Tongue (tissue), 1 donor: ENCODE measurements at regions not wholly inside any gene's neighbourhood (a gene's known extent, or its start where the extent isn't known, plus 50 kb on each side); places are given as distances from the start of the nearest gene placed in this dataset.
A peak's percentile ranks its signal among the peaks of the same experiment; 100 is the strongest.
"Not testable (repeated sequence)": the region's sequence is repeated elsewhere in the genome, so short reads cannot be mapped to it uniquely, and the experiment has no call there.

Experiments
- DNase-seq: peaks from one replicate; pipeline ENCODE4 v3.0.0-alpha.2; 2015

DNA sequence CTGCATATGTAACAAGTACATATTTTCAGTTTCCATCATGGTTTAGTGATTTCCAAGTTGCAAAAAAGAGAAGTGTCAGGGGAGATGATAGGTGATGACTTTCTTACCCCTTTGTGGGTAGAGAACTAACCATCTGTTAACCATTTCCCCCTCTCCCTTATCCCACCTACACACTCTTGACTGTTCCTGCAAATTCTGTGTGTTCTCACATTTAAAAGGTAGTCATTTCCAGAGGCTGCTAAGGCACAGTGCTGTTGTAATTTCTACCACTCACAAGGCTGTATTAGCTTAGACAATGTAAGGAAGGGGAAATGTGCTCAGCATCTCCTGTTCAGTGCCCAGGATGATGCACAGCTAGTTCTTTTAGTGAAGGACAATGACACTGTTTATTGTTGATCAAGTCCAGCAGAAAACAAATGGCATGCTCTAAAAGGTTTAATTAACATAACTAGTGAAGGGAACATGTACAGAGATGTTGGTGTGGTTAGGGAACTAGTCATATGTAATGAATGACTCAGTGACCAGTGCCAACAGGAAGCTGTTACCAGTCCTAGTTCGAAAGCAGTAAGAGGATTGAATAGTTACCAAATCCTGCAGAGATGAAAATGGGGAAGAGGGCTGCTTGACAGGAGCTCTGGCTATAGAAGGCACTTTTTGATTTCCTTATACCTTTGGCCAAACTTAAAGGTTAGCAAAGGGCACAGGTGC lies 165.1 kb downstream of the PLK2 start:
- no peak for DNase-seq

DNA sequence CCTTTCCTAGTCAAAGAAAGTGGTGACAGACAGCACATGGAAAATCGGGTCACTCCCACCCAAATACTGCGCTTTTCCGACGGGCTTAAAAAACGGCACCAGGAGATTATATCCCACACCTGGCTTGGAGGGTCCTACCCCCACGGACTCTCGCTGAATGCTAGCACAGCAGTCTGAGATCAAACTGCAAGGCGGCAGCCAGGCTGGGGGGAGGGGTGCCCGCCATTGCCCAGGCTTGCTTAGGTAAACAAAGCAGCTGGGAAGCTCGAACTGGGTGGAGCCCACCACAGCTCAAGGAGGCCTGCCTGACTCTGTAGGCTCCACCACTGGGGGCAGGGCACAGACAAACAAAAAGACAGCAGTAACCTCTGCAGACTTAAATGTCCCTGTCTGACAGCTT lies 171.6 kb downstream of the PLK2 start:
- DNase-seq = not testable (repeated sequence)

- DNase-seq = no peak
Measured at GRCh38 chr5:58286741-58287140, 173.1 kb downstream of the PLK2 start.

DNA sequence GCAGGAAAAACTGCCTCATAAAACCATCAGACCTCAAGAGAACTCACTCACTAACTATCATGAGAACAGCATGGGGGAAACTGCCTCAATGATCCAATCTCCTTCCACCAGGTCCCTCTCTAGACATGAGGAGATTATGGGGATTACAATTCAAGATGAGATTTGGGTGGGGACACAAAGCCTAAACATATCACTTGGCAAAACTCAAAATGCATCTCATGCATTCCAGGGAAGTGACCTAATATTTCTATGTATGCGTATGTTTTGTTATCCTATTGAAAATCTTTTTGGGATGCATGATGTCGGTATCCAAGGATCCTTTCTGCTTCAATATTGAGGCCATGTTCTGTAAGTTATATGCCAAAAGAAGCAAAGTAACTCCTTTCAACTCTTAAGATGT lies 174.0 kb downstream of the PLK2 start:
- no peak for DNase-seq

- no peak for DNase-seq
Measured at GRCh38 chr5:58284886-58285285, 175.0 kb downstream of the PLK2 start.

DNA sequence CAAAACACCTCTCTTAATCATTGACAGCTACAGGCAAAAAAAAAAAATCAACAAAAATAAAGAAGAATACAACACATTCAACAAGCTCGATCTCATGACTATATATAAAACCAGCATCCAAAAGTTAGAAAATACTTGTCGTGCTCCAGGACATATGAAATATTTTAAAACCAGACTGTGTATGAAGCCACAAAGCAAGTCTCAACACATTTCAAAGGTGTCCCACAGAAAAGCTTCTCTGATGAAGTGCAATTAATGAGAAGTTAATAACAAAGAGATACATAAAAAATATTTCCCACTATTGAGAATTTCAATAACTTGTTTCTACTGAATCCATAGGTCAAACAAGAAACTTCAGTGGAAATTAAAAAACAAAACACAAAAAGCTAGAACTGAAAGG lies 178.7 kb downstream of the PLK2 start:
- DNase-seq = no peak

DNA sequence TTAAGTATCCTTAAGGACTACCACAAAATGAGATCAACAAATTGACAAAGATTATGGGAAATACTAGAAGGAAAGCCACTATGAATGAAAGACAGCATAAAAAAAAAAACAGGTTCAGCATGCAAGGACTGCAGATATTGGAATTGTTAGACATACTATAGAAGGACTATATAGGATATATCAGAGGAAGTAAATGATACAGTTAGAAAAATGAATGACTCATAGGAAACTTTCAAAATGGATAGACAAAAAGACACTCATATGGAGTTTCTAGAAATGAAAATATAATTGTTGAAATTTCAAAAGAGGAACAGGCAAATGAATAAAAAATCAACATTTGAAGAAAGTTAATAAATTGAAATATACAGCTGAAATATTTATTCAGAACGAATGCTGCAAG lies 180.6 kb downstream of the PLK2 start:
- DNase-seq = no peak

GRCh38 chr5:58276431-58276830 lies 183.5 kb downstream of the PLK2 start:
- DNase-seq = no peak

DNA sequence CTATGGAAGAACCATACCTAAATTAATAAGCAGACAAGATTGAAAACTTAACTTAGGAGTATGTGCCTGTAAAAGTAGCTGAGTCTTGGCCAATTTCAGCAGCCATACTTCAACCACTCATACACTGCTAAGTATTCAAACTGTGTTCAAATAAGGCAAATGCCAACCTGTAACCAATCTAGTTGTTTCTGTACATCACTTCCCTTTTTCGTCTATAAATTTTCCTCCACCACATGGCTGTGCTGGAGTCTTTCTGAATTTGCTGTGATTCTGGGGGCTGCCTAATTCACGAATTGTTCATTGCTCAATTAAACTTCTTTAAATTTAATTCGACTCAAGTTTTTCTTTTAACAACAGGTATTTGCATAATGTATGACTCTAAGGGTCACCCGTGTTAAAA lies 184.4 kb downstream of the PLK2 start:
- DNase-seq = no peak

GRCh38 chr5:58274191-58274590 lies 185.7 kb downstream of the PLK2 start:
- DNase-seq = no peak

DNA sequence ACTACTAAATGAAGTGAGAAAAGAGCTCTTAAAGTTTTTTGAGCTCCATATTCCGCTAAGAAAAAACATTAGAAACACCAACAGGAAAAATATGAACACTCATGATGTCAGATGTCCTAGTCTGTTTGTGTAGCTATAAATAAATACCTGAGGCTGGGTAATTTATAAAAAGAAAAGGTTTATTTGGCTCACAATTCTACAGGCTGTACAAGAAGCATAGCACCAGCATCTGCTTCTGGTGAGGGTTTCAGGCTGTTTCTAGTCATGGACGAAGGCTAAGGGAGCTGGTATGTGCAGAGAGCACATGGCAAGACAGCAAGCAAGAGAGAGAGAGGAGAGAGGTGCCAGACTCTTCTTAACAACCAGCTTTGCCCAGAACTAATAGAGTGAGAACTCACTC lies 186.2 kb downstream of the PLK2 start:
- DNase-seq = peak; percentile 14

DNA sequence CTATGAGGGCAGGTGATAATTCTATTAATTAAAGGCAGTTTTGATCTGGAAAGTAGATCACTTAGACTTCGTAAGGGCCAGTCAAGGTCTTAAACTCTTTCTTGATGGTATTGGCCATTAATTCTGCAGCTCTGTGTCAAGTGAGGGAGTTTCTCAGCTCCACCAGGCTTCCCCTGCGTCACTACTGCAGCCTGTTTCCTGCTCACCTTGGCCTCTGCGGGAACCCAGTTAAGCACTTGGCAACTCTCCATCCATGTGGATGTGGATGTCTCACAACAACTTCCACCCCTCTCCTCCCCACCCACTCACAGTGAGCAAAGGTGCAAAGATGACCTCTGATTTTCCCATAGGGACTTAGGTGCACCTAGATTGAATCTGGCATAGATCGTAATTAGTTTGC lies 191.6 kb downstream of the PLK2 start:
- no peak for DNase-seq

GRCh38 chr5:58266402-58266801 lies 193.5 kb downstream of the PLK2 start:
- DNase-seq = no peak

- DNase-seq = no peak
Measured at GRCh38 chr5:58265246-58265930, 194.5 kb downstream of the PLK2 start.

- peak; percentile 43 for DNase-seq
Measured at GRCh38 chr5:58264276-58264675, 195.6 kb downstream of the PLK2 start.

- DNase-seq = no peak
Measured at GRCh38 chr5:58263296-58263695, 196.6 kb downstream of the PLK2 start.

GRCh38 chr5:58262226-58262625 lies 197.7 kb downstream of the PLK2 start:
- no peak for DNase-seq

DNA sequence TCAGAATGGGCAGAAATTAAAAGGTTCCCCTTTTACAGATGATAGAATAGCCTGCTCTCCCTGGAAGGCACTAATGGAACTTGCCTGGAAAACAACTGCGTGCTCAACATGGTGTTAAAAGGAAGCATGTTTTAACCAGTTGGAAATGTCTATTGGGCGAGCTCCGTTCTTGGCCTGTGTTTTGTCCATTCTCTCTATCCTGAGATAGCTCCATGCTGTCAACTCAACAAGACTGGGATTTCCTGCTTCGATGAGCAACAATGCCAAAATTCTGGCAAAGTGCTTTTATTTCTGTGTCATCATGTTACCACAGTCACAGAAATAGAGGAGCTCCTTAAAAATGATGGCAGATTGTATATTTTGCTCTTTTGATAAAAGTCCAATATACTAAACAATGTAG lies 198.3 kb downstream of the PLK2 start:
- DNase-seq = peak; percentile 25

DNA sequence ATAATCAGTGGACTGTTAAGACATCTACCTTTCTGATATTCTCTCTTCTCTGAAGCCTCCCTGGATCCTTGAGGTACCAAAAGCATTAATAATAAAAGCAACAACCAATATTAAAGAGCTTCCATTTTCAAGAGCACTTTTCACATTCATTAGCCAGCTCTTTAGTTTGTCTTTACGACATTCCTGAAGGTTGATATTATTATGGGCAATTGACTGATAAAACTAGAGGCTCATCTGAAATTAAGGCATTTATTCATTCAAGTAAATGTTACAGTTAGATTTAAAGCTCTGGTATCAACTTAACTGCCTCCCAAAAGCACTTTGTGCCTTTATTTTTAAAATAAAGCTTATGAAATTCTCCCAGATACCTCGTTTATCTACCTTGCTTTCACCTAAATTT lies 199.6 kb downstream of the PLK2 start:
- DNase-seq = no peak

DNA sequence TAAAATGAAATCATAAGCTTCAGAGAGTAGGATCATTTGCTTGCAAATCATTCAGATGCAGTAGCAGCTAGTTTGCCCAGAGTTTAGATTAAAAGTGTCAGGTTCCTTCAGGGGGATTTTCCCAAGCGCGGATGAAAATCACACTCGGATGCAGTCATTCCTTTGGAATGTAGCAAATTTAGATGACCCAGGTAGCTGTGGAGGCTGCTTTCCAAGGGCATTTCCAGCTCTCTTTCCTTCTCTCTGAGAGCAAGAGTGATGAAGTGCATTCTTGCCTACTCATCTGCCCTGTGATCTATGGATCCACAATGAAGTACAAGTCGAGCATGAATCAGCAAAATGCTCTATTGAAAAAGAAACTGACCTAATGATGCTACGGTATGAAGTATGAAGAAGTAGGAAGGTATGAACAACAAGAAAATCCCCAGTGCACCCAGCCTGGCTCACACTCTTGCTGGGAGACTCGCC lies 200.2 kb downstream of the PLK2 start:
- DNase-seq = peak; percentile 38

- no peak for DNase-seq
Measured at GRCh38 chr5:58258984-58259684, 200.8 kb downstream of the PLK2 start.

DNA sequence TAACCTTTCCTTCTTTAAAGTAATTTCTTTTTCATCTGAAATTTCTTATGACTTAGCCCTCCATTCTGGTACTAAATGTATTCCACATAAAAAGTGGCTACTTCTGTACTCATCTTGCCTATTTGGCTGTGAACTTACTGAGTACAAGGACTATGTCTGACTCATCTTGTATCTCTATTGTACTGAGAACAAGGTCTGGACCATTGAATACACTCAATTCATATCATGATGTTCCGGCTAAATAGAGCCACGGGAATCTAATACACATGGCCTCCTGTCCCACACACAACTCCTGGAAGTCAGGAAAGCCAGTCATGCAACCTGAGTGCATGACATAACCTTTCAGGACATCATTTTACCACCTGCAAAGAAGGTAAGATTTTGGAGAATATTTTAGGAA lies 203.9 kb downstream of the PLK2 start:
- no peak for DNase-seq

DNA sequence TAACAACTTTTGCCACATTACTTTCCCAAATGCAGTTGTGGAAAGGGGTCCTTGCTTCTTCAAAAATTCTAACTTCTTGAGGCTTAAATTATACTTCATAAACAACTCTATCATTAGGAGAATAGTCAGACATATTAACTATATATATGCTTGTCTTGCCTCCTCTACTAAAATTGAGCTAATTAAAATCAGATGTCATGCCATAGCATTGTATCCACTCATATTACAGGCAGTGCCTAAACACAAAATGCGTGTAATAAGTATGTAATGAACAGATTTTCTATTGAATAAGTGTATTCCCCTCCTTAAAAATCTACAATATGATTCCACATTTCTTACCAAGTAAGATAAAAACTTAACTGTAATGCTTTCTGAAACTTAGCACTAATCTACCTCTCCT lies 204.5 kb downstream of the PLK2 start:
- no peak for DNase-seq

DNA sequence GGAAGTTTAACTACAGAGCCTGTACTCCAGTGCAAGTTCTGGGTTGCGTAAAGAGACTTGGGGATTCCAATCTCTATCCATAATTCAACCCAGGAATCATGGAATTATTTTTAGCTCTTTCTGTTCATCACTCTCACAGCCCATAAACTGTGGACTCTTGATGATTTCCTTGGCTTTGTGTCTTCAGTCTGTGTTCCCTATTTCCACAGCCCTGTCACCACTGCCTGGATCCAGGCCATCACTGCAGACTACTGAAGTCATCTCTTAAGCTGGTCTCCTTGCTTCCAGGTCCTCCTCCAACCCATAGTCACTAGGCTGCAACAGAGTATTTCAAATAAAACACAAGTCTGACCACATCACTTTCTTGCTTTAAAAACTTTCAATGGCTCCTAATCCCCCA lies 211.7 kb downstream of the PLK2 start:
- no peak for DNase-seq
